ENCODE measurements at regions not wholly inside any gene's neighbourhood (a gene's known extent, or its start where the extent isn't known, plus 50 kb on each side); places are given as distances from the start of the nearest gene placed in this dataset.

DNA sequence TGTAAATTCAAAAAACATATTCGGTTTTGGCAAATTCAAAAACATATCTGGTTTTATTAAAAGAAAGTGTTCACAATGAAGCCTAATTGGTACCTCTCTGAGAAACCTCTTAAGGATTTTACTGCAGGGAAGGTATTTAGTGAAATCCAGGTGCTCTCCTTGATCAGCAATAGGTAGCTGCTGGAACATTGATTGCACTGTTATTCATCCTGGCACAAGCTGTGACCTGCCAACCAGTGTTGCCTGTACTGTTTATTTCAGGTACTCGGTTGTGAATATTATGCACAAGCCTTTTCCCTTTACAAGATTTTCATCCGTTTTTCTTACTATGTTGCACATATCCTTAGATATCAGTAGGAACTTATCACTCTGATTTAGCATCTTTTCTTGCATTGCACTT, 155.8 kb upstream of the ZEB2 start:
- TF ChIP-seq, protein P1, sequence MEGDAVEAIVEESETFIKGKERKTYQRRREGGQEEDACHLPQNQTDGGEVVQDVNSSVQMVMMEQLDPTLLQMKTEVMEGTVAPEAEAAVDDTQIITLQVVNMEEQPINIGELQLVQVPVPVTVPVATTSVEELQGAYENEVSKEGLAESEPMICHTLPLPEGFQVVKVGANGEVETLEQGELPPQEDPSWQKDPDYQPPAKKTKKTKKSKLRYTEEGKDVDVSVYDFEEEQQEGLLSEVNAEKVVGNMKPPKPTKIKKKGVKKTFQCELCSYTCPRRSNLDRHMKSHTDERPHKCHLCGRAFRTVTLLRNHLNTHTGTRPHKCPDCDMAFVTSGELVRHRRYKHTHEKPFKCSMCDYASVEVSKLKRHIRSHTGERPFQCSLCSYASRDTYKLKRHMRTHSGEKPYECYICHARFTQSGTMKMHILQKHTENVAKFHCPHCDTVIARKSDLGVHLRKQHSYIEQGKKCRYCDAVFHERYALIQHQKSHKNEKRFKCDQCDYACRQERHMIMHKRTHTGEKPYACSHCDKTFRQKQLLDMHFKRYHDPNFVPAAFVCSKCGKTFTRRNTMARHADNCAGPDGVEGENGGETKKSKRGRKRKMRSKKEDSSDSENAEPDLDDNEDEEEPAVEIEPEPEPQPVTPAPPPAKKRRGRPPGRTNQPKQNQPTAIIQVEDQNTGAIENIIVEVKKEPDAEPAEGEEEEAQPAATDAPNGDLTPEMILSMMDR (conservative IDR thresholded peaks at IDR 0.05) = no peak
- TF ChIP-seq EZH2 (IDR thresholded peaks at IDR 0.05; ENCODE audit: low read depth) = no peak
